GM12874 (cell line): ENCODE measurements at regions not wholly inside any gene's neighbourhood (a gene's known extent, or its start where the extent isn't known, plus 50 kb on each side); places are given as distances from the start of the nearest gene placed in this dataset.

Experiments used
- TF ChIP-seq, protein P1 (sequence below): IDR thresholded peaks from 2 replicates; pipeline ENCODE4 v1.5.1; 2011; ENCODE audit warnings: low read depth, mild to moderate bottlenecking, control low read depth, low read length, moderate library complexity; ENCODE audit not compliant: insufficient read depth

DNA sequence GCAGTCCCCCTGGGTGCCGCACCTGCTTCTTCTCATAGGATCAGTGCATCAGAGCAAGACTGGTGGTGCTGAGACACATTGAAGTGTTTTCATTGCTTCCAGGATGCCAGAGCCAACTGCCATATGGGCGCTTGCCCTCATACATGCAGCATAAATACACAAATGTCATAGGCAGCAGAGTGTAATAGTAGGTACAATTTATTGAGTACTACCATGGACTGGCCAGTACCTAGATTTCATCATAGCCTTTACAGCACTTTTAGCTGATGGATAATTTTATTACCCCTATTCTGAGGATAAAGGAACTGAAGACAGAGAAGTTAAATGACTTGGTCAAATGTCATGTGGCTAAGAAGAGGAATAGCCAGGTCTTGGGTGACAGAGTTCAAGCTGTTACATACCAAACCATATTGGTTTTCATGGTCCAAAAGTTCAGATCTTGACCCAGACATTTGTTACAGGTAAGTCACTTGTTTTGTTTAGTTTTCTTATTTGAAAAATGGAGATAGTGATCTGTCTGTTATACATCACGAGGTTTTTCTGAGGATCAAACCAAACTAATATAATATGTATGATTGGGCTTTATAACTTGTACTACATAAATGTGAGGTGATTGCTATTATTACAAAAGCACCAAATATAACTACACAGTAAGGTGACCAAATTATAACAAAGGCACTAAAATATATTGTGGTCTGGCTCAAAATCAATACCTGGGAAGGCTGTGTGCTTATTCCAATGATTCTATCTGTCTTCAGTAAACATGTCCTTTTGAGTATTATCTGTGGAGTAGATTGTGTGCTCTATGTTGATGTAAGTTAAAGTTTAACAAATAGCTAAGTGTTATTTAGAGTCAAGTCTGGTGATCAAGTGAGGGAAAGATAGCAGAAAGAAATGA lies 151.9 kb upstream of the CYRIA start:
- TF ChIP-seq, protein P1, sequence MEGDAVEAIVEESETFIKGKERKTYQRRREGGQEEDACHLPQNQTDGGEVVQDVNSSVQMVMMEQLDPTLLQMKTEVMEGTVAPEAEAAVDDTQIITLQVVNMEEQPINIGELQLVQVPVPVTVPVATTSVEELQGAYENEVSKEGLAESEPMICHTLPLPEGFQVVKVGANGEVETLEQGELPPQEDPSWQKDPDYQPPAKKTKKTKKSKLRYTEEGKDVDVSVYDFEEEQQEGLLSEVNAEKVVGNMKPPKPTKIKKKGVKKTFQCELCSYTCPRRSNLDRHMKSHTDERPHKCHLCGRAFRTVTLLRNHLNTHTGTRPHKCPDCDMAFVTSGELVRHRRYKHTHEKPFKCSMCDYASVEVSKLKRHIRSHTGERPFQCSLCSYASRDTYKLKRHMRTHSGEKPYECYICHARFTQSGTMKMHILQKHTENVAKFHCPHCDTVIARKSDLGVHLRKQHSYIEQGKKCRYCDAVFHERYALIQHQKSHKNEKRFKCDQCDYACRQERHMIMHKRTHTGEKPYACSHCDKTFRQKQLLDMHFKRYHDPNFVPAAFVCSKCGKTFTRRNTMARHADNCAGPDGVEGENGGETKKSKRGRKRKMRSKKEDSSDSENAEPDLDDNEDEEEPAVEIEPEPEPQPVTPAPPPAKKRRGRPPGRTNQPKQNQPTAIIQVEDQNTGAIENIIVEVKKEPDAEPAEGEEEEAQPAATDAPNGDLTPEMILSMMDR, result no peak

DNA sequence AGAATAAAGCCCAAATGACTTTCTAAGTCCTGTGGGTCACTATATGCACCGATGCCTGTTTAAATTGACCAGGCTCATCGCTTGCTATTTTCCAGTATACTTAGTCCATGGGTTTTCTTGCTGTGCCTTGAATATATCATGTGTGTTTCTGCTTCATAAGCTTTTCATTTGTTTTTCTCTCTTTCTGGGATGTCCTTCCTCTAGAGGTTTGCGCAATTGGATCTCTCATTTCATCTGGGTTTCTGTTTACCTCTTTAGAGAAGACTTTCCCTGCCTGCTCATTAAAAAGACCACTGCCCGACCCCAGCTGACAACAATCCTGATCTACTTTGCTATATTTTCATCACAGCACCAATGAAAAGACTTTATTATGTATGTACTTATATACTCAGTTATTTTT lies 150.9 kb upstream of the CYRIA start:
- TF ChIP-seq, protein P1, result no peak

DNA sequence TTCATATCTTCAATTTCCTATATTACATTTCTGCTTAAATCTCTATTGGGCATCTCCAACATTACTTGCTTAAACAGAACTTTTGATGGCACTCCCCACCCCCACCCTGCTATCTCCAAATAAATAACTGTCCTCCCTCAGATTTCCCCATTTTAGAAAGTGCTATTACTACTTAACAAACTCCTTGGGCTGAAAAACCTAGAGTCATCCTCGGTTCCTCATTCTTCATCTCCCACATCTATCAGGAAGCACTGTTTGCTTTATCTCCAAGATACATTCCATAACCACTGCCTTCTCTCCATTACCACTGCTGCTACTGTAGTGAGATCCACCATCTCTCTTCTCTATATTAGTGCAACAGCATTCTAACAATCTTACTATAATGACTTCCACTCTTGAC lies 150.4 kb upstream of the CYRIA start:
- TF ChIP-seq, protein P1, result no peak

DNA sequence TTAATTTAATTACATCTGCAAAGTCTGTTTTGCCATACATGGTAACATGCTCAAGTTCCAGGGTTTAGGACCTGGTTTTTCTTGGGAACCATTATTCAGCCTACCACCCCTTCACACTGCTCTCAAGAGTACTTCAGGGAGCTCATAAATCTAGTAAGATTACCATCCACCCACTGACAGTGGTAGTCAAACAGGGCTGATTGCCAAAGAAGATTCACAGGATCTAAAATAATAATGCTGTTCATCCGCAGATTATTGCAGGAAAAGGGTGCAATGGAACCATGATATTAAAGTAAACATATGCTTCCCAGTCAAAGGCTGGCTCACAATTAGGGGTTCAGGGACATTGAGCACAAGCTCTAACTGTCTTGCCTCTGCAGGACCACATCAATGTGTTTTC lies 148.0 kb upstream of the CYRIA start:
- TF ChIP-seq, protein P1, result no peak

DNA sequence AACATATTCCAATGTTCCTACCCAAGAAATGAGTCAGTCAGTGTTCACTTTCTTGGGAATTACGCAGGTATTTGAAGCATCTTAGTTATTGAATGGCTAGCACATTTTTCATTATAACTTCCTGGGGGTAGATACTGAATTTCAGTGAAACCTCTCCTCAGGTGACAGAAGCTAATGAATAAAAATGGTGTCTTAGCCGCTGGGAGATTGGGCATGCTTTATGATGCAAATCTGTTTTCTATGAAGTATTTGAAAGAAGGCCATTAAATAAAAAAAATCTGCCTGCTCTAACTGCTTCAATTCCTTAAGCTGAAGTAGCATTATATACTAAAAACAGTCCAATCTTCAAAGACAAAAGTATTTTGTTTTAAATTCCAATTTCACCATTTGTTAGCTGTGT lies 132.8 kb upstream of the CYRIA start:
- TF ChIP-seq, protein P1, result no peak

DNA sequence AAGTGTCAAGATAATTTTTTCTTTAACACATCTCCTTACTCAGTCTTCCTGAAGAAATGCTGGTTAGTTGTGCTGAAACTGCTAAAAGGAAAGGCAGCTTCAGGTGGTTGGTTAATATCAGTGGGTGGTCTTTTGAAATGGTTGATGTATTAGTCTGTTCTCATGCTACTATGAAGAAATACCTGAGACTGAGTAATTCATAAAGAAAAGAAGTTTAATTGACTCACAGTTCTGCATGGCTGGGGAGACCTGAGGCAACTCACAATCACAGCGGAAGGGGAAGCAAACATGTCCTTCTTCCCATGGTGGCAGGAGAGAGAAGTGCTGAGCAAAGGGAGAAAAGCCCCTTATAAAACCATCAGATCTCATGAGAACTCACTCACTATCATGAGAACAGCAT lies 125.9 kb upstream of the CYRIA start:
- TF ChIP-seq, protein P1, result no peak

DNA sequence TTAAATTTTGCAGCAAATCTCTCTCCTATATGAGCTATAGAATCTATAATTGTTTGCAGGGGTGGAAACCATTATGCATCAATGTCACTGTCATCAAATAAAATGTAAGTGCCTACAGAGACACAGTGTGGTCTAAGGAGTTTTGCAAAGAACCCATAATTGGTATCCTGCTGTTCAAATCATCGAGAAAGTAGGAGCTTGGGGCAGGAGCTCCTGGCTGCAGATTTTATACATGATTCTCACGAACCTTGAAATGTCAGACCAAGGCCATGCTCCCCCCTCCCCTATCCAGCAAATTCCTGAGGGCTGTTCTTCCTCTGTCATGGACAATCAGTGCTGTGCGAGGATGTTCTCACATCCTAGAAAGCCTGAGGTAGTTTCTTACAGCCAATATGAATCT lies 119.5 kb upstream of the CYRIA start:
- TF ChIP-seq, protein P1, result no peak
